ENCODE measurements at regions not wholly inside any gene's neighbourhood (a gene's known extent, or its start where the extent isn't known, plus 50 kb on each side); places are given as distances from the start of the nearest gene placed in this dataset.
"Not testable (repeated sequence)": the region's sequence is repeated elsewhere in the genome, so short reads cannot be mapped to it uniquely, and the experiment has no call there.

GRCh38 chr7:142698429-142698828 is 50.8 kb upstream of the PRSS1 start:
- DNase-seq, result no peak

GRCh38 chr7:142697270-142697669 is 52.0 kb upstream of the PRSS1 start:
- DNase-seq, result no peak

GRCh38 chr7:142696456-142697179 is 52.7 kb upstream of the PRSS1 start:
- DNase-seq, result no peak

- DNase-seq, result no peak
Measured at GRCh38 chr7:142693911-142694310, 55.4 kb upstream of the PRSS1 start.

- DNase-seq, result no peak
Measured at GRCh38 chr7:142690554-142691182, 58.6 kb upstream of the PRSS1 start.

- DNase-seq, result no peak
Measured at GRCh38 chr7:142689439-142690120, 59.7 kb upstream of the PRSS1 start.

GRCh38 chr7:142685877-142686508 is 63.3 kb upstream of the PRSS1 start:
- DNase-seq, result no peak

- DNase-seq, result no peak
Measured at GRCh38 chr7:142681314-142682092, 67.8 kb upstream of the PRSS1 start.

GRCh38 chr7:142671506-142671905 is 77.8 kb upstream of the PRSS1 start:
- no peak for DNase-seq

- DNase-seq, result no peak
Measured at GRCh38 chr7:142670511-142670910, 78.8 kb upstream of the PRSS1 start.

- DNase-seq, result peak; percentile 9
Measured at GRCh38 chr7:142669074-142669654, 80.1 kb upstream of the PRSS1 start.

GRCh38 chr7:142668495-142668894 is 80.8 kb upstream of the PRSS1 start:
- no peak for DNase-seq

- no peak for DNase-seq
Measured at GRCh38 chr7:142657376-142657775, 91.9 kb upstream of the PRSS1 start.

- DNase-seq, result no peak
Measured at GRCh38 chr7:142654398-142654797, 94.9 kb upstream of the PRSS1 start.

GRCh38 chr7:142647749-142648148 is 101.5 kb upstream of the PRSS1 start:
- DNase-seq, result no peak

- DNase-seq, result no peak
Measured at GRCh38 chr7:142646386-142647140, 102.7 kb upstream of the PRSS1 start.

GRCh38 chr7:142645777-142646176 is 103.5 kb upstream of the PRSS1 start:
- no peak for DNase-seq

- no peak for DNase-seq
Measured at GRCh38 chr7:142642316-142642715, 107.0 kb upstream of the PRSS1 start.

GRCh38 chr7:142641252-142641651 is 108.0 kb upstream of the PRSS1 start:
- DNase-seq, result not testable (repeated sequence)

GRCh38 chr7:142638581-142638980 is 110.7 kb upstream of the PRSS1 start:
- no peak for DNase-seq

- no peak for DNase-seq
Measured at GRCh38 chr7:142637240-142637639, 112.0 kb upstream of the PRSS1 start.

GRCh38 chr7:142636751-142637150 is 112.5 kb upstream of the PRSS1 start:
- DNase-seq, result no peak

Data from activated CD4-positive, alpha-beta T cell treated with anti-CD3 and anti-CD28 coated beads, Interleukin-2, Interleukin-6, amounts not matched to agents 100 ng/mL and 50 ng/mL, durations not matched to agents 16 hours and 8 hours (primary cell).